ENCODE measurements at regions not wholly inside any gene's neighbourhood (a gene's known extent, or its start where the extent isn't known, plus 50 kb on each side); places are given as distances from the start of the nearest gene placed in this dataset.

- no peak for TF ChIP-seq FOXM1 (IDR thresholded peaks at IDR 0.05; ENCODE audit: borderline replicate concordance)
- no peak for TF ChIP-seq CTBP1 (IDR thresholded peaks at IDR 0.05; ENCODE audit: borderline replicate concordance)
- TF ChIP-seq SUZ12 (IDR thresholded peaks at IDR 0.05): no peak
Observed at GRCh38 chr7:17411922-17412321, 113.5 kb downstream of the AHR start.
